ACC112 (cell line): ENCODE measurements at regions not wholly inside any gene's neighbourhood (a gene's known extent, or its start where the extent isn't known, plus 50 kb on each side); places are given as distances from the start of the nearest gene placed in this dataset.
"Not testable (repeated sequence)": the region's sequence is repeated elsewhere in the genome, so short reads cannot be mapped to it uniquely, and the experiment has no call there.

Experiments
- H2AFZ ChIP-seq: fragments of 200-600 bp; sonication (generic); one replicate; pipeline ENCODE4 v1.6.0; 2017; ENCODE audit warnings: antibody characterized with exemption, low read length; ENCODE audit not compliant: unreplicated experiment
- H3K27ac ChIP-seq: fragments of 200-600 bp; sonication (generic); 2 replicates; pipeline ENCODE4 v1.5.1; 2014; ENCODE audit warnings: low read depth, mild to moderate bottlenecking, antibody characterized with exemption, low read length, moderate library complexity
- H3K27me3 ChIP-seq: fragments of 200-600 bp; sonication (generic); 2 replicates; pipeline ENCODE4 v1.6.1; 2014; ENCODE audit warnings: mild to moderate bottlenecking, antibody characterized with exemption, low read length, moderate library complexity, mixed read lengths; ENCODE audit not compliant: insufficient read depth
- H3K36me3 ChIP-seq: fragments of 200-600 bp; sonication (generic); 2 replicates; pipeline ENCODE4 v1.6.1; 2016; ENCODE audit warnings: mild to moderate bottlenecking, antibody characterized with exemption, low read length, moderate library complexity, mixed read lengths; ENCODE audit not compliant: insufficient read depth
- H3K4me1 ChIP-seq: fragments of 200-600 bp; sonication (generic); one replicate; pipeline ENCODE4 v1.6.1; 2016; ENCODE audit warnings: low read length, mixed read lengths; ENCODE audit not compliant: insufficient read depth, unreplicated experiment, control insufficient read depth
- H3K4me3 ChIP-seq: fragments of 200-600 bp; sonication (generic); 2 replicates; pipeline ENCODE4 v1.5.1; 2014; ENCODE audit warnings: mild to moderate bottlenecking, low read depth, low read length
- H3K79me2 ChIP-seq: fragments of 200-600 bp; sonication (generic); one replicate; pipeline ENCODE4 v1.6.0; 2016; ENCODE audit warnings: low read length; ENCODE audit not compliant: control insufficient read depth, unreplicated experiment, insufficient read depth

GRCh38 chr3:26087751-26088150 is 297.9 kb downstream of the OXSM start:
- no peaks in the 10 kb centered on the region for H3K27me3 ChIP-seq
- no peaks in the 10 kb centered on the region for H3K36me3 ChIP-seq
- no peak overlapping the region for H2AFZ ChIP-seq
- H3K4me1 ChIP-seq, result no peaks in the 10 kb centered on the region
- H3K4me3 ChIP-seq, result no peak overlapping the region
- H3K27ac ChIP-seq, result no peak overlapping the region
- H3K79me2 ChIP-seq, result no peaks in the 10 kb centered on the region

- Histone ChIP-seq H3K79me2 (no peaks in the 10 kb centered on the region), H3K4me1 (no peaks in the 10 kb centered on the region), H3K36me3 (no peaks in the 10 kb centered on the region), H2AFZ (no peak overlapping the region), H3K27me3 (no peaks in the 10 kb centered on the region), H3K4me3 (no peak overlapping the region), H3K27ac (no peak overlapping the region)
Measured at GRCh38 chr3:26089249-26089648, 299.4 kb downstream of the OXSM start.

- Histone ChIP-seq H3K4me1 (no peaks in the 10 kb centered on the region), H3K27ac (no peak overlapping the region), H2AFZ (no peak overlapping the region), H3K27me3 (no peaks in the 10 kb centered on the region), H3K36me3 (no peaks in the 10 kb centered on the region), H3K4me3 (no peak overlapping the region), H3K79me2 (no peaks in the 10 kb centered on the region)
Measured at GRCh38 chr3:26090589-26090988, 300.7 kb downstream of the OXSM start.

- Histone ChIP-seq H2AFZ (no peak overlapping the region), H3K4me3 (no peak overlapping the region), H3K27me3 (no peaks in the 10 kb centered on the region), H3K79me2 (no peaks in the 10 kb centered on the region), H3K27ac (no peak overlapping the region), H3K36me3 (no peaks in the 10 kb centered on the region), H3K4me1 (no peaks in the 10 kb centered on the region)
Measured at GRCh38 chr3:26091096-26091495, 301.2 kb downstream of the OXSM start.

- Histone ChIP-seq H3K79me2 (no peaks in the 10 kb centered on the region), H3K27me3 (no peaks in the 10 kb centered on the region), H3K4me3 (no peak overlapping the region), H2AFZ (no peak overlapping the region), H3K4me1 (no peaks in the 10 kb centered on the region), H3K36me3 (no peaks in the 10 kb centered on the region), H3K27ac (no peak overlapping the region)
Measured at GRCh38 chr3:26091626-26092025, 301.7 kb downstream of the OXSM start.

- not testable (repeated sequence) for H3K79me2 ChIP-seq, H3K27me3 ChIP-seq, H3K36me3 ChIP-seq, H2AFZ ChIP-seq, H3K4me3 ChIP-seq, H3K27ac ChIP-seq, H3K4me1 ChIP-seq
Measured at GRCh38 chr3:26097111-26097510, 307.2 kb downstream of the OXSM start.

- H3K4me1 ChIP-seq, result no peaks in the 10 kb centered on the region
- H3K4me3 ChIP-seq, result no peak overlapping the region
- H3K27ac ChIP-seq, result no peak overlapping the region
- no peaks in the 10 kb centered on the region for H3K79me2 ChIP-seq
- H2AFZ ChIP-seq, result no peak overlapping the region
- H3K36me3 ChIP-seq, result no peaks in the 10 kb centered on the region
- no peaks in the 10 kb centered on the region for H3K27me3 ChIP-seq
Measured at GRCh38 chr3:26099692-26100091, 309.8 kb downstream of the OXSM start.

GRCh38 chr3:26100176-26100575 is 310.3 kb downstream of the OXSM start:
- H3K4me1 ChIP-seq, result no peaks in the 10 kb centered on the region
- no peaks in the 10 kb centered on the region for H3K27me3 ChIP-seq
- no peak overlapping the region for H3K27ac ChIP-seq
- no peaks in the 10 kb centered on the region for H3K79me2 ChIP-seq
- no peak overlapping the region for H2AFZ ChIP-seq
- H3K4me3 ChIP-seq, result no peak overlapping the region
- no peaks in the 10 kb centered on the region for H3K36me3 ChIP-seq

- Histone ChIP-seq H3K4me1 (no peaks in the 10 kb centered on the region), H3K4me3 (no peak overlapping the region), H3K79me2 (no peaks in the 10 kb centered on the region), H3K27ac (no peak overlapping the region), H2AFZ (no peak overlapping the region), H3K27me3 (no peaks in the 10 kb centered on the region), H3K36me3 (no peaks in the 10 kb centered on the region)
Measured at GRCh38 chr3:26102376-26102775, 312.5 kb downstream of the OXSM start.

- Histone ChIP-seq H3K79me2 (no peaks in the 10 kb centered on the region), H3K4me1 (no peaks in the 10 kb centered on the region), H2AFZ (no peak overlapping the region), H3K27ac (no peak overlapping the region), H3K27me3 (no peaks in the 10 kb centered on the region), H3K4me3 (no peak overlapping the region), H3K36me3 (no peaks in the 10 kb centered on the region)
Measured at GRCh38 chr3:26104851-26105251, 315.0 kb downstream of the OXSM start.

- H3K79me2 ChIP-seq, result no peaks in the 10 kb centered on the region
- no peak overlapping the region for H2AFZ ChIP-seq
- H3K36me3 ChIP-seq, result no peaks in the 10 kb centered on the region
- no peaks in the 10 kb centered on the region for H3K27me3 ChIP-seq
- no peaks in the 10 kb centered on the region for H3K4me1 ChIP-seq
- no peak overlapping the region for H3K4me3 ChIP-seq
- no peak overlapping the region for H3K27ac ChIP-seq
Measured at GRCh38 chr3:26105261-26105660, 315.4 kb downstream of the OXSM start.

GRCh38 chr3:26106228-26106627 is 316.3 kb downstream of the OXSM start:
- Histone ChIP-seq H3K4me1 (no peaks in the 10 kb centered on the region), H3K27ac (no peak overlapping the region), H3K27me3 (no peaks in the 10 kb centered on the region), H3K36me3 (no peaks in the 10 kb centered on the region), H2AFZ (no peak overlapping the region), H3K4me3 (no peak overlapping the region), H3K79me2 (no peaks in the 10 kb centered on the region)
